GM18507 (cell line): ENCODE measurements at regions not wholly inside any gene's neighbourhood (a gene's known extent, or its start where the extent isn't known, plus 50 kb on each side); places are given as distances from the start of the nearest gene placed in this dataset.

Experiments
- DNase-seq: peaks from one replicate; pipeline ENCODE4 v3.0.0; 2011; ENCODE audit warnings: low read depth; ENCODE audit not compliant: insufficient read length; ENCODE audit errors: extremely low spot score
- FAIRE-seq: peaks from 2 replicates; lab custom pipeline; 2011; peaks lifted over from hg19 to GRCh38; lab: Jason Lieb, UNC

GRCh38 chr5:113652161-113652560, 138.7 kb downstream of the YTHDC2 start:
- DNase-seq, result no peak
- no peak for FAIRE-seq

DNA sequence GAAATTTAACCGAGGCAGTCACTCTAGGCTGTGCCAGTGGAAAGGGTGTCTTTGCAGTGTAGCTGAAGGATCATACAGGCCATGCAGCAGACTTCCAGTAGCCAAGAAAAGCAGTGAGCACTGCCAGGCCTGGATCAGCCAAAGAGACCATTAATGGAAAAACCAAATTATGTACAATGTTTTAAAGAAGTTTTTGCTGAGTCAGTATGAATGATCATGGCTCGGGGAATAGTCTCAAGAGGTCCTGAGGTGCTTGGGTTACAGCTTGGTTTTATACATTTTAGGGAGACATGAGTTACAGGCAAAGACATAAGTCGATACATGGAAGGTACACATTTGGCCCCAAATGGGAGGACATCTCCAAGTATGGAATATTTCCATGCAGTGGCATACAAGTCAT, 141.3 kb downstream of the YTHDC2 start:
- DNase-seq (no peak), FAIRE-seq (no peak)

DNA sequence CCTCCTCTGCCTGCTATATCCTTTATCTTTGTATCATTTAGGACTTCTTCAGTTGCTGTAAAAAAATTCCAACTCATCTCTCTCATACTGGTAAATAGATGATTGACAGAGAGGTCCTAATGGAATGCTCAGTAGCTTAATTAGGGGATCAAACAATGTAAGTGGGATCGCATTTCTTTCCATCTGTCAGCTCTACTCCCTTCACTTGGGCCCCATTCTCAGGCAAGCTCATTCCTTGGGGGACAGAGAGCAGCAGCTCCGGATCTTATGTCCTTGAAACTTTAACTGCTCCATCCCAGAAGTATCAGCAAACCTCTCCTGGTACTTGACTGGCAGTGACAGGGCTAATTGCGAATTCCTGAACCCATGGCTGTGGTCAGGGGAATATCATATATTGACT, 146.7 kb downstream of the YTHDC2 start:
- DNase-seq (no peak), FAIRE-seq (no peak)

- DNase-seq, result no peak
- no peak for FAIRE-seq
Observed at GRCh38 chr5:113660706-113661250, 147.3 kb downstream of the YTHDC2 start.

DNA sequence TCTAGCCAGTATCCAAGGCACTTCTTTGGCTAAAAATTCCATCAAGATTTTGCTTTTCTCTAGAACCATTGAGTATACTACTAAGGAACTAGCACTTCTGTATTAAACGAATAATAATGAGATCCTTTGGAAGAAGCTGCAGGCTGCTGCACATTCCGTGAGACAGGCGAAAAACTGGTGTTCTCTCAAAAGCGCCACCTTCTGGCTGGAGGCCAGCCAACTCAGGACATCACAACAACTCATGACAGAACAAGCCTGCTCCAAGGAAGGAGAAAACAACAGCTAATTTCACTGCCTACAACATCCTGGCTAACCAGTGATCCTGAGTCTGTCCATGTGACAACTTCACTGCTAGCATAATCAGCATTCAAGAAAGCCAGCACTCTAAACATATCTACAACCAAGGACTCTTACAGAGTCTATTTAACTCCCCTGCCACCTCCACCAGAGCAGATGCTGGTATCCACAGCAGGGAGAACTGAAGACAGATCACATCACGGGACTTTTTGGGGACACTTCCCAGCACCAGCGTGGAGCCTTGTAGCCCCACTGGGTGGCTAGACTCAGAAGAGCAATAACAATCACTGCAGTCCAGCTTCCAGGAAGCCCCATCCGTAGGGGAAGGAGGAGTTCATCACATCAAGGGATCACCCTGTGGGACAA, 150.5 kb downstream of the YTHDC2 start:
- DNase-seq, result no peak
- FAIRE-seq, result peak; percentile 46

DNA sequence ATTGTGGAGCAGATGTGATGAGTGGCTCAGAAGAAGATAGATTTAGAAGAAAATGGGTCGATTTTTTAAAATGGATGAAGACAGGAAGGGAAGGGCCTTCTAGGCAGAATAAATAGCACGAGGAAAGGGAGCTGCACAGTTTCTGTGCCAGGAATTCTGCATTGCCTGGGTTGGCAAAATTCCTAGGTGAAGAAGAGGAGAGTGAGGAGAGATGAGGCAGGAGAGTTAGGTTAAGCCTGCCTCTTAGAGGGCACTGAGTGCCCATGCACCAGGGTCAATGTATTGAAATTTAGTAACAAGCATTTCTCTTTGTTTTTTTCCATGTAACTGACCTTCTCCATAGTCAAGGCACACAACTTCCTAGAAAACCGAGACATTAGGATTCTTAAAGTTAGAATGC, 159.5 kb downstream of the YTHDC2 start:
- no peak for FAIRE-seq

DNA sequence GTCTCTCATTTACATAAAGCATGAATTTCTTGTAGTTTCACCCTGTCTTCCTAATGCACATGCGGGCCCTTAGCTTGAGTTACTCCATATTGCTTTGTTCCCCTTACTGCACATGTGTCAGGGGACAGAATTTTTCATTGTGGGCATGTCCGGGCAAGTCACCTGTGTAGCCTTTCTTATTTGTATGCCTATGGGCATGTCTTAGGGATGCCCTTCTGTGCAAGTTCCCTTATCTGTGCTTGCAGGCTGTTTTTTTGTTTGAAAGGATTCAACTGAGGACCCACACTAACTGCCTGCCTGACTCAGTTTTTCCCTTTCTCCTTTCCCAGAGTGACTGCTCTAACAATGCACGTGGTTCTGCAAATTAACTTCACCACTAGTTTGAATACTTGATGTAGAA, 161.7 kb downstream of the YTHDC2 start:
- no peak for DNase-seq
- FAIRE-seq, result no peak

More for the DNA sequence above, 159.5 kb downstream of the YTHDC2 start:
- DNase-seq, result no peak

DNA sequence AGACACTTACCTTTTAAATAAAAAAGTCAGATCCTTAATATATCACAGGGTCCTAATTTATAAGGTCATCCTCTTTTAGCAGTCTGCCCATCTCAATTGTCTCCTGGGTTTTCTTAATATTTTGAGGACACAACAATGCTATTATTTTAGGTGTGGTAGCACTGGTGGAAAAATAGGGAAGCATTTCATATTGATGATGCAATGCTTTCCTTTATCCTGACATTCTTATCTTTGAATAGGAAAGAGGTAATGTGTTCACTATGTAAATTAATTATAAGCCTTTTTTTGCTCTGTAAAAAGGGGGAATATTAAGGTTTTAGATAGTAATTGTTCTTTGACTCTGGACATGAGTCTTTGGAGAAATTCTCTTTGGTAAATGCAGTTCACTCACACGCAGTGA, 164.7 kb downstream of the YTHDC2 start:
- no peak for FAIRE-seq
- DNase-seq, result no peak

DNA sequence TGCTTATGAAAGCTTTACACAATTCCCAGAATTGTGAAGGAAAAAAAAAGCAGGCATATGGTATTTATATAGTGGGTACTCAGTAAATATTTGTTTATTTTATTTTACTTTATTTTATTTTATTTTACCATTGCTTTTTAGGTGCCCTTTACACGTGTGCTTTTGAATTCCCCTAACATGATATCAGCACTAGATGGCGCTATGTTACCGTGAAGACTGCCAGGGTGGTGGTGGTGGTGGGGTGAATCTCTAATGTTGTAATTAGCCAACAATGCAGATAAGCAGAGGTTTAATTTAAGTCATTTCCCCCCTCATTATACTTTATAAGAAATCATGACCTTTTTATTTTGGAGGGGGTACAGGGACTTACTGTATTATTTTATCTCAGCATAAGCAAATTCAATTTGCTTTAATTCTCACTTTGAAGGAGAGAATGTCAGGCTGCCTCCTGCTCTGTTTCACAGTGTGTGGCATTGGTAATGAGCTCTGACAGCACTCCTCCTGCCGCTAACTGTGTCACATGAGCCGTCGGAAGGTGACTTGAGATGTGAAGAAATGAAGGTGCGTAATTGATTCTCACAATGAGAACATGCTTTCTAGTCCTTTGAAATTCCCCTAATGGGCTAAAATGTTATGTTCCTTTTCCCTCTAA, 165.6 kb downstream of the YTHDC2 start:
- FAIRE-seq (peak; percentile 58), DNase-seq (no peak)

DNA sequence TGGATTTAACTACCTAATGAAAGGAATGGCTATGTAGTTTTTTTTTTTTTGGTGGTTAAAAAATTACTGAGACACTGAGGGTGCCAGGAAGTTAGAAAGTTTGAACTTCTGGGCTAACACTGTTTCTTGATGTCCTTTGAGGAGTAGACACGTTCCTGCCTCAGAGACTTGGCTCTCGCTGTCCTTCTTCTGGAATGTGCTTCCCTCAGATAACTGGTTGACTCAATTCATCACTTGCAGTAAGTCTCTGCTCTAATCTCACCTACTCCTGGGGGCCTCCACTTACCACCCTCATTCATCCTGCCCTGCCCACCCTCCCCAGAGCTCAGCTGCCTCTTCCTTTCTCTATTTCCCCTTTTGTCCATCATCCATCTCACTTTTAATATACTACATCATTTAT, 167.0 kb downstream of the YTHDC2 start:
- FAIRE-seq (no peak), DNase-seq (no peak)

DNA sequence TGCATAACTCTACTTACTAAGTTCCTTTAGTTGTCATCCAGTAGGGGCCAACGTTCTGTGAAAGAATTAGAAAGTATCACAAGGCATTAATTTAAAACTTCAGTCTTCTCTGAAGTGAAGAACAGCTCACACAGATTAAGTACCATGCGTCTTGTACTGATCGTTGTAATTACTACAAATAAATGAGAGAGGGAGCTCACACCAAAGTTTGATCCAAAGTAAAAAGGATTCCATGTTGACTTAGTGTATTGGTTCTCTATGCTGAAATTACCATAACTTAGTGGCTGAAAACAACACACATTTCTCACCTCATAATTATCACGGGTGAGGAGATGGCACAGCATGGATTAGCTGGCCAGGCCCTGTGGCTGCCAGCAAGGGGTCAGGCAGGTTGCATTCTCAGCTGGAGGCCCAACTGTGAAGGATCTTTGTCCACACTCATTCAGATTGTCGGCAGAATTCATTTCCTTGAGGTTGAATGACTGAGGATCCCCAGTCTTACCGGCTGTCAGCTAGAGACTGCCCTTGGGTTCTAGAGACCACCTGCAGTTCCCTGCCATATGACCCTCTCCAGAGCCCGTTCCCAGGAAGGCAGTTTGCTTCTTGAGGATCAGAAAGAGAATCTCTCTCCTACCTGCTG, 169.1 kb downstream of the YTHDC2 start:
- no peak for DNase-seq
- FAIRE-seq, result no peak

DNA sequence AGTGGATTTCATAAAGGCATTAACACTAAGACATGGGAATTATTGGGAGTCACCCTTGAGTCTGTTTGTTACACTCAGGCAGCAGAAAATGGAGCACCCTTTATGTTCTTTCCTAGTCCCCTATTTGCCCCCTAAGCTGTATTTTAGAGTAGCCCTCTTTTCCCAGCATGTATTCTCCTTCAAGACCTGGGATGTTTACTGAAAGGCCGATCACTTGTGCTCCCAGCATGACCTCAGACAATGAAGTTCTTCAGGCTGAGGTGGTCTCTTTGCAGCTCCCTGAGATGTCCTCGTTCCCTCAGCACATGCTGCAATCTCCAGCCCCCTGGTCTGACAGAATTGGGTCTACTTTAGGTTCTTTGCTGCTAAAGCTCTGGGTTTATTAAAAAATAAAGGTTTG, 169.7 kb downstream of the YTHDC2 start:
- FAIRE-seq (no peak), DNase-seq (no peak)

GRCh38 chr5:113686599-113686998, 173.1 kb downstream of the YTHDC2 start:
- DNase-seq (no peak), FAIRE-seq (no peak)

DNA sequence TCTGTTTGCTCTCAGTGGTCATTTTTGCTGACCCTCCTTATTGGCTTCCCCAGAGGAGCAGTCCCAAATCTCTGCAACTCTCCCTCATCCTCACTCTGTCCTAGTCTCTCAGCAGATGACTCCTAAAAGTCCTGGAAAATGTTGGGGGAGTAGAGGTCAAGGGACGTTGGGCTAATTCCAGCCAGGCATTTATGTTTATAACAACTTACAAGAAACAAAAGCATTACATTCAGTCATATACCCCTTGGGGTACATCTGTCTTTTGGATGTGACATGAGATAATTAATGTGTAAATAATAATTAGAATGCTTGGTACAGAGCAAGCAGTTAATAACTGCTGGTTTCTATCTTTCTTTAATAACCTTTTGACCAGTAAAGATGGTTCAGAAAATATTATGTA, 176.2 kb downstream of the YTHDC2 start:
- no peak for FAIRE-seq
- DNase-seq, result no peak

DNA sequence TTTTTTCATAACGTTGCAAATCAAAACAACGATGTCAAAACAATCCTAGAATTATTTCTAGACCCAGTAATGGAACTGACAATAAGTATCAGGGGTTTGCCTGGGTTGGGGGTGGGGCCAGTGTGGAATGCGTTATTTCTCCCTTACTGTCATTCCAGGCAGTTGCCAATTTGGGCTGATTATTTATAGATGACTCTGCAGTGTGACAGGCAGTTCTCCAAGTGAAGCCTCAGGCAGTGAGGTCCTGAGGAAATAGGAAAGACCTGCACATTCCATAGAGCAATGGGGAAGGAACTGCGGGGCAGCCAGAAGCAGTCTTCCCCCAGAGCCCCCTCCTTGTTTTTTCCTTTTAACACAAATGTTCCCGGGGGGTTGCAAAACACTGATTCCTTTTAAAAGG, 179.0 kb downstream of the YTHDC2 start:
- FAIRE-seq, result no peak
- DNase-seq, result no peak

DNA sequence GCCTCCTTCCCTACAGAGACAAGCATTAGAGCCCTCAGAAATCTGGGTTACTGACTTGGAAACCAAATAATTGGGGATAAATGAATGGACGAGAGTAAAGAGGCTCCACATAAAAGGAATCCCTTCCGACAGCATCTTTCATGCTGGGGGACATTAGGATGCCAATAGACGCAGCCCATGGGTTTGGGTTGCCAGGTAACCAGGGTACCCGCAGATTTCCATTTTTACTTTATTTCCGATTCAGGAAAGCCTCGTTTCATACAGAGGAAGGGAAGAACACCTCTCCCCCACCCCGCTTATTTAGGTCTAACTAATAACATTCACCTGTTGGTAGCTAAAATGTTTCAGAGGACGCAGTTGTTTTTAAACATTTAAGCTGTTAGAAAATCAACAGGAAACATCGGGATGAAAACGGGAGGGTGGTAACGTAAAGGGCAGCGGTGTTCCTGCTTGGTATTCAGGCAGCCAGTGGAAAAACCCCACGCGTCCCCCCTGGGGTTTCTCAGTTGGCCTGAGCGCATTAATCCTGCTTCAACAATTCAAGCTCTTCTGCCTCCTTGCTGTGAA, 179.5 kb downstream of the YTHDC2 start:
- no peak for FAIRE-seq
- no peak for DNase-seq

DNA sequence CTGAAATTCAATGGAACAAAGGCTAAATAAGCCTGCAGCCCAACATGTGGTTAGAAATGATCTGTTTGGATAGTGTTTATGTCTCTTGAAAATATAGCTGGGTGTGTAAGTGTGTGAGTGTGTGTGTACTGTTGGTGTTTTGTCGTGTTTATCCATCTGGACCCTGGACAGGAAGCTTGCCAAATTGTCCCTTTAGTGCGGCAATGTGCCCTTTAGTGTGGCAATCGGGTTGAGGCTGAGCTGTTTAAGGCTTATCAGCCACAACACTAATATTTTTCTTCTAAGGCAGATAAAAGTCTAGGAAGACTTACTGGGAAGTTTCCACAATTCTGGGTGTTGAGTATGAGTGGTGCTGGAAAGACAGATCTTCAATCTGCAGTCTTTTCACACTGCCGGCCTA, 180.2 kb downstream of the YTHDC2 start:
- no peak for FAIRE-seq

GRCh38 chr5:113694576-113694975, 181.1 kb downstream of the YTHDC2 start:
- FAIRE-seq, result no peak
- DNase-seq, result no peak

More for the DNA sequence above, 180.2 kb downstream of the YTHDC2 start:
- no peak for DNase-seq

GRCh38 chr5:113703266-113703665, 189.8 kb downstream of the YTHDC2 start:
- no peak for FAIRE-seq
- DNase-seq, result no peak

- FAIRE-seq (no peak), DNase-seq (no peak)
Observed at GRCh38 chr5:113705657-113706056, 192.2 kb downstream of the YTHDC2 start.
